ENCODE measurements at regions not wholly inside any gene's neighbourhood (a gene's known extent, or its start where the extent isn't known, plus 50 kb on each side); places are given as distances from the start of the nearest gene placed in this dataset.
"Not testable (repeated sequence)": the region's sequence is repeated elsewhere in the genome, so short reads cannot be mapped to it uniquely, and the experiment has no call there.

DNA sequence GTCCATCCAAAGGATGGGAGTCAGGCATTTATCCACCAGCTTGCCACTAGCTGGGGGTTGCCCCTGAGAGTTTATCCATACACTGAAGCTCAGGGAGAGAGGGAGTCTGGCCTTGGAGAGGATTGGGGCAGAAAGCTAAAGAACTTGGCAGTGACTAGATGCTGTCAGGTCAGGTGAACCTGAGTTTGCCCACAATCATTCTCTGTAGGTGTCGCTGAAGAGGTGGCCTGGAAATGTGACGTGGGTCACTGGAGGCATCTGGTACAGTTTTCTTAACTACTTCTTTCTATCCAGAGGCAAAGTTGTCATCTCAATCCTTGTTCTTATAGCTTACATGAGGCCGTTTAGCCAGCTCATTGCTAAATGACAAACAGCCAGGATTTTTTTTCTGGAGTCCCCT, 298.0 kb upstream of the CTNNB1 start:
- no peak for DNase-seq (ENCODE audit: low read depth)

DNA sequence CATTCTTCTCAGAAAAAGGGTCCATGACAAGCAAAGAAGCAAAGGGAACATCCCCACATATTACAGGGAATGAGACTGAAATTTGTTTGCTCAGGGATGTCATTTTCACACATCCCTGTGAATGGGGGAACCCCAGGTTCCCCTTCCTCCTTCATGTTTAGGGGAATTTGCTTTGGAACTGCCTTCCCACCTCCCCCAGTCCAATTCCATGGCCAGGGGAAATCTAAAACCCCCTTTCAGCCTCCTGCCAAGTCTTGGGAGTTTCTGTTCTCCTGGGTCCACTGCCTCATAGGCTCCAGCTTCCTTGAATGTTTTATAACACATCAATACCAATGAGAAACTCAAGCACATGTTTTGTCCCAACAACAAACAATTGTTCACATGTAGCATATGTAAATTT, 297.5 kb upstream of the CTNNB1 start:
- DNase-seq (ENCODE audit: low read depth), result no peak

DNA sequence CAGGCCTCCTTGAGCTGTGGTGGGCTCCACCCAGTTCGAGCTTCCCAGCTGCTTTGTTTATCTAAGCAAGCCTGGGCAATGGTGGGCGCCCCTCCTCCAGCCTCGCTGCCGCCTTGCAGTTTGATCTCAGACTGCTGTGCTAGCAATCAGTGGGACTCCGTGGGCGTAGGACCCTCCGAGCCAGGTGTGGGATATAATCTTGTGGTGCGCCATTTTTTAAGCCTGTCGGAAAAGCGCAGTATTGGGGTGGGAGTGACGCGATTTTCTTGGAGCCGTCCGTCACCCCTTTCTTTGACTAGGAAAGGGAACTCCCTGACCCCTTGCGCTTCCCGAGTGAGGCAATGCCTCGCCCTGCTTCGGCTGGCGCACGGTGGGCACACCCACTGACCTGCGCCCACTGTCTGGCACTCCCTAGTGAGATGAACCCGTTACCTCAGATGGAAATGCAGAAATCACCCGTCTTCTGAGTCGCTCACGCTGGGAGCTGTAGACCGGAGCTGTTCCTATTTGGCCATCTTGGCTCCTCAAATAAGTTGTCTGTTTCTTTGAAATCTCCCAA, 291.3 kb upstream of the CTNNB1 start:
- not testable (repeated sequence) for DNase-seq (ENCODE audit: low read depth)

DNA sequence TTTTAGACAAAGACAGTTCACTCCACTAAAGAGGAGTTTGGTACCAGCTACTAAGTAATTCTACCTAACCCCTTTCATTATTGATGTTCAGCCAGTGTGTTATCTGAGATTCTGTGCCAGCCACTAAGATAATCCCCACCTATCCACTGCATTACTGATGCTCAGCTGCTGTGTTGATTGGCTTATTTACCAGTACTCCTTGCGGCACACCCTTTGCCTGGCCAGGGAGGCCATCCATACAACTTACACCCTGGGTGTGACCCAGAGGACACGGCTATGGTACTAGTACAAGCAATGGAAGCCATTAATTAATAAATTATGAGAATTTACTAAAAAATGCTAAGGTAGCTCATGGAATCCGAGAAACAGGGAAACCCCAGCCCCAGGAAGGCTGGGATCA, 290.7 kb upstream of the CTNNB1 start:
- DNase-seq (ENCODE audit: low read depth), result no peak

- DNase-seq (ENCODE audit: low read depth), result no peak
Measured at GRCh38 chr3:40911264-40911663, 288.0 kb upstream of the CTNNB1 start.

DNA sequence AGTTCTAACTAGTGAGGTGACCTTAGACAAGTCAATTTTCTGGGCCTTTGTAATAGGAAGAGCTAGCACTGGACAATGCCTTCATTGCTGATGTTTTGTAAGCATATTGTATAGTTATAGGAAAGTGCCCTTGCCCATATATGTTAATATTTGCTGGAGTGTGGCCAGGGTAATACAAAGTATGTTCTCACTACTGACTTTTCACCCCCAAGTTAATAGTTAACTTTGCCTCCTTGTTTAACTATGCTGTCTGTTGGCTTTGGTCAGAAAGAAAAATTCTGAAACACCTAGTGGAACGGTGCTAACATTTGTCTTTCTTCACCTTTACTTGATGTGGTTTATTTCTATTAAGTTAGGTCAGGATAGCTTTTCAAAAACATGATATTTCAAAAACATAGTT, 287.4 kb upstream of the CTNNB1 start:
- DNase-seq (ENCODE audit: low read depth), result no peak

GRCh38 chr3:40912461-40912860, 286.8 kb upstream of the CTNNB1 start:
- no peak for DNase-seq (ENCODE audit: low read depth)

- DNase-seq (ENCODE audit: low read depth), result no peak
Measured at GRCh38 chr3:40913192-40913591, 286.1 kb upstream of the CTNNB1 start.

- DNase-seq (ENCODE audit: low read depth), result no peak
Measured at GRCh38 chr3:40913641-40914040, 285.7 kb upstream of the CTNNB1 start.

GRCh38 chr3:40914475-40914874, 284.8 kb upstream of the CTNNB1 start:
- no peak for DNase-seq (ENCODE audit: low read depth)

DNA sequence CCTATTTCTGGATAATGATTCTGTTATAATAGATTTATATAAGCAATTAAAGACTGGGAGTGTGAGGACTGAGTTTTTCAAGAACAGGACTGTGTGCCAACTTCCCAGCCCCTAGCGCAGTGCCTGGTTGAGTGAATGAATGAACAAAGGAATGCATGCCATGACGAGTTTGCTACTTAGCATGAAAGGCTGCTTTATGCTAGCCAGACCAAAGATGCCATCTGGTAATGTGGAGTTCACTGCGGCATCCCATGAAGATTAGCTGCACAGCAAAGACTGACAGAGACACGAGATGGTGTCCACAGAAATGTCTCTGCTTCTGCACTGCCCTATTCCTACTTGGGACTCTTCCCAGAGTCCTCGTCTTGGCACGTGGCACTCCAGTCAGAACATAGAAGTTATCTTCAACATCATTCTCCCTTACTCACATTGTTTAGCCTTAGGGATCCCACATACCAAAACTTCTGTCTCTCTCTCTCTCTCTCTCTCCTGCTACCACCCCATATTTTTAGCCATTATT, 283.9 kb upstream of the CTNNB1 start:
- no peak for DNase-seq (ENCODE audit: low read depth)

GRCh38 chr3:40920041-40920440, 279.3 kb upstream of the CTNNB1 start:
- no peak for DNase-seq (ENCODE audit: low read depth)

DNA sequence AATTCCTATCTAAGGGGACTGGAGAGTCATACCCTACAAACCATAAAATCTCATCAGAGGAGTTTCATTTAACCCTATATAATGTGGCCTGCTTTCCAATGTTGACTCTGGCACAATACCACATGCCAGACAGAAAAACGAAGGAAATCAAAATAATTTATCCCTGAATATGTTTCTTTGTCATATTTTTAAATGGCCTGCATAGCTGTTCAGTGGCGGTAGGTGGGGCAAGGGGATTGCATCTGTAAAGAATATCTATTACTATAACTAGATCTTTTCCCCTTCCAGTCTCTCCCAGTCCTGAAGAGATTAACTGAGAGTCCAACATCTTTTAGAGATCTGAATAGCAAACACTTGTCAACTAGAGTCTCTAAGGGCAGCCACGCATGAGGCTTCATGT, 278.1 kb upstream of the CTNNB1 start:
- DNase-seq (ENCODE audit: low read depth), result no peak

- no peak for DNase-seq (ENCODE audit: low read depth)
Measured at GRCh38 chr3:40923143-40923542, 276.2 kb upstream of the CTNNB1 start.

DNA sequence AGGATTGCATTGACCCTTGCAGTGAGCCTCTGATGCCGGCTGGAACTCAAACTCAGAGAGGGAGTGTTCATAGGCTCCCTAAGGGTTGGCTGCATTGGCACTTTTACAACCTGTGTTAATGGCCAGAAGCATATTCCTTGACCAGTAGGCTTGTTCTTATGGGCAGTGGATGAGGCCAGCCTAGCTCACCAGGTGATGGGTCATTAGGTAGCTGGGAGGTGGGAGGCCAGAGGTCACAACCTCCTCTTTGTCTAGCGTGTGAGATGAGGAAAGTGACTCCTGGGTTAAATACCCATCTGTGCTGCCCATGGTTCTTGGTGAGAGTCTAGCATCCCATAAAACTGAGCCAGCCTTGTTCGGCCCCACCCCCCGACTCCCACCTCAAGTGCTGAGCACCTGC, 275.7 kb upstream of the CTNNB1 start:
- DNase-seq (ENCODE audit: low read depth), result no peak

- no peak for DNase-seq (ENCODE audit: low read depth)
Measured at GRCh38 chr3:40924559-40925141, 274.7 kb upstream of the CTNNB1 start.

DNA sequence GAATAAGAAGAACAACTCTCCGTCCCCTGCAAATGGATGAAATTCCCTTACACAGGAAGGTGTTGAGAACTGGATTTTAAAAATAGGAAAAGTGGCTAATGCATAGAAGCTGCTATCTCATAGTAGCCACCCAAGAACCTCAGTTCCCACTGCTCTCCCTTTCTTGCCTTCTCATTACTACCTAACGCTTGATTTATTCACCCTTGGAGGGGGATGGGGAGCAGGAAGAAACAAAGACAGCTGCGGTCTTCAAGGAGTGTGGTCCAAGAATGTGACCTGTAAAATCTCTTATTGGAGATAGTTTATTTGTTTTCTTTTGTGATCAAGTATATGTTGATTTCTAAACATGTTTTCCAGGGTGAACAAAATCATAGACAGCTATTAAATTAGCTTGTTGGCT, 274.1 kb upstream of the CTNNB1 start:
- DNase-seq (ENCODE audit: low read depth), result no peak

DNA sequence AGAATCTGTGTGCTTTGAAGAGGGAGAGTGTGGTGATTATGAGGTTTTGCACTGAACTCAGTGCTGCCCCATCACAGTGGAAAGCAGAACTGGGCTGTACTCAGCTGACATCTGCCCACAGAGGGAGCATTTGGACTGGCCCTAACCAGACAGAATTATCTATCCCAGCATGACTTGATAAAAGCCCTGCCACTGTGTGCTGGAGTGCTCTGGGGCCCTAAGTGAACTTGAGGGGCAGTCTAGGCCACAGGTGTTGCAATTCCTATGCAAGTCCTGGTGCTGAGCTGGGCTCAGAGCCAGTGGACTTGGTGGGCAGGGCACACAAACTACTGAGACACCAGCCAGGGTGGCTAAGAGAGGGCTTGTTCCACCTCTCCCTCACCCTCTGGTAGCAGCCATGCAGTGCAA, 269.2 kb upstream of the CTNNB1 start:
- no peak for DNase-seq (ENCODE audit: low read depth)

DNA sequence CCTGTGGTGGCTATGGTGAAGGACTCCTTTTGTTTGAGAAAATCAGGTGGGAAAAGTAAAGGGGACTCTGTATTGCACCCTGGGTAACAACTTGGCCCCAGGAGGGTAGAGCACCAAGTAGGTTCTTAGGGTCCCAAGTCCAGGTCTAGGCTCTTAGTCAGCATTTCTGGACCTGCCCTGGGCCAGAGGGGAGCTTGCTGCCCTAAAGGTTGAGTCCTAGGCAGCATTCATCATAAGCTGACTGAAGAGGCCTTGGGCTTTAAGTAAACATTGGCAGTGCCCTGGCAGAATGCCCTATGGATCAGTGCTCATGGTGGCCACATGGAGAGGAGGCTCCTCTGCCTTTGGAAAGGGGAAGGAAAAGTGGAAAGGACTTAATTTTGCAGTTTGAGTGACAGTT, 268.5 kb upstream of the CTNNB1 start:
- DNase-seq (ENCODE audit: low read depth), result no peak

GRCh38 chr3:40938591-40938990, 260.7 kb upstream of the CTNNB1 start:
- no peak for DNase-seq (ENCODE audit: low read depth)

DNA sequence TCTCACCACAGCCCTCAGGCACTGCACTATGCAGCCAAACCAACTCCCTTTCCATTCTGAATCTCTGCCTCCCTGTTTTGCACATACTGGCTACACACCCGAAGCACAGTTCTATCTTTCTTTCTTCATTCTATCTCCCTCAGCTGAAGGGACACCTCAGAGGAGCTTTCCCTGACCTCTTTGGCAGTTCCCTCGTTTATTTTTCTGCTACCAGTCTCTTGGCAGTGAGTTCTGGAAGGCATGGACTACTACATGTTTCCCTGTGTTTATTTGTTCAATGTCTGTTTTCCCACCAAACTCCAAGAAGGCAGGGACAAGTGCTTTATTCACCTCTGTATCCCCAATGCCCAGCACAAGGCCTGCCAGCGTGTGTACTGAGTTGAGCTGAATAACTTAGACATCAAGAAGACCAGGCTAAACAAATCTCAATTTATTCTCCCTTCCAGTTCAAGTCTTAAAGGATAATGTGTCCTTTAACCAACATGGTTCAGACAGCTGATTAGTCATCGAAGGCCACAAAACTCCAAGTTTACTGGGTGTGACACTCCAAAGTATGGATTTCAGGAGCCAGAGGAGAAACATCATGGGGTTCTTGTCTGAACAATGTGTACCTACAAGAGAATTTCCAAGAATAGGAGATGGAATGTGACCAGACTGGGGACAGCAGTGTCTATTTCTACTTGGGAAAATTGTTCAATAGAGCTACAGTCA, 260.1 kb upstream of the CTNNB1 start:
- DNase-seq (ENCODE audit: low read depth), result no peak

DNA sequence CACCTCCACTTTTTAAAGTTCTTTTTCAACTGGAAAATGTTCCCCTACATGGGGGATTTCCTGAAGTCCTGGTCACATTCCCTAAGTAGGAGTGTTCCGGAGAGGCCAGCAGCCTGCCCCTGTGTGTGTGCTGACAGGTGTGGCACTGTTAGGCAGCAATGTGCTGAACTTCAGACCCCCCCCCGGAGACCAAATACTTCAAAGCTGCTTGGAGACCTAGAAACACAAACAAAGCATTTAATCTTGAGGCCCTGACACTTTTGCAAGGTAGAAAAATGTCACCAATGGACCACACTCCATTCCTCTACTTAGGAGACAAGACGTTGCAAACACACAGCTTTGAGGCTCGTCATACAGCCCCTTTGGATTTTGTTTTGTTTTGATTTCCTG, 259.6 kb upstream of the CTNNB1 start:
- no peak for DNase-seq (ENCODE audit: low read depth)

DNA sequence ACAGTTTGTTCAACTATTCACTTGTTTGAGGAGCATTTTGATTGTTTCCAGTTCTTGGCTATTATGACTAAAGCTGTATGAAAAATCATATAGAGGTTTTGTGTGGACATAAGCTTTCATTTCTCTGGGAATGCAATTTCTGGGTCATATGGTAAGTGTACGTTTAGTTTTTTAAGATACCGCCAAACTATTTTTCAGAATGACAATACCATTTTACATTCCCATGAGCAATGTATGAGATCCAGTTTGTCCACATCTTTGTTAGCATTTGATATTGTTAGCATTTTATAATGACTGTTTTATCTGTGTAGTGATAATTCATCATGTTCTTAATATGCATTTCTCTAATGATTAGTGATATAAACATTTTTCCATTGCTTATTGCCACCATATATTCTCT, 258.7 kb upstream of the CTNNB1 start:
- DNase-seq (ENCODE audit: low read depth), result no peak

GRCh38 chr3:40947022-40947421, 252.3 kb upstream of the CTNNB1 start:
- DNase-seq (ENCODE audit: low read depth), result not testable (repeated sequence)

All from stimulated activated CD8-positive, alpha-beta memory T cell treated with anti-CD3 and anti-CD28 coated beads, Interleukin-12 subunit alpha, Interleukin-12 subunit beta, amount 100 ng/mL, for 4 hours (primary cell).